Ishikawa (cell line): ENCODE measurements at regions not wholly inside any gene's neighbourhood (a gene's known extent, or its start where the extent isn't known, plus 50 kb on each side); places are given as distances from the start of the nearest gene placed in this dataset.

Source experiments
- CREB1 ChIP-seq: IDR thresholded peaks from 2 replicates; pipeline ENCODE4 v1.6.1; 2012; ENCODE audit warnings: low read depth
- EGR1 ChIP-seq: IDR thresholded peaks from 2 replicates; pipeline ENCODE4 v1.6.1; 2012
- MAX ChIP-seq: IDR thresholded peaks from 2 replicates; pipeline ENCODE4 v1.6.1; 2012
- RAD21 ChIP-seq: IDR thresholded peaks from 2 replicates; pipeline ENCODE4 v1.6.1; 2012; ENCODE audit warnings: low read depth
- TCF12 ChIP-seq: IDR thresholded peaks from 2 replicates; pipeline ENCODE4 v1.6.1; 2012; ENCODE audit warnings: low read depth
- TEAD4 ChIP-seq: IDR thresholded peaks from 2 replicates; pipeline ENCODE4 v1.6.1; 2012
- YY1 ChIP-seq: IDR thresholded peaks from 2 replicates; pipeline ENCODE4 v1.6.1; 2012; ENCODE audit warnings: low read depth
- ZBTB7A ChIP-seq: IDR thresholded peaks from 2 replicates; pipeline ENCODE4 v1.6.1; 2012; ENCODE audit warnings: low read depth
- TF ChIP-seq, protein P1 (sequence below): IDR thresholded peaks from 2 replicates; pipeline ENCODE4 v1.6.1; 2012; ENCODE audit warnings: low read depth, mild to moderate bottlenecking

DNA sequence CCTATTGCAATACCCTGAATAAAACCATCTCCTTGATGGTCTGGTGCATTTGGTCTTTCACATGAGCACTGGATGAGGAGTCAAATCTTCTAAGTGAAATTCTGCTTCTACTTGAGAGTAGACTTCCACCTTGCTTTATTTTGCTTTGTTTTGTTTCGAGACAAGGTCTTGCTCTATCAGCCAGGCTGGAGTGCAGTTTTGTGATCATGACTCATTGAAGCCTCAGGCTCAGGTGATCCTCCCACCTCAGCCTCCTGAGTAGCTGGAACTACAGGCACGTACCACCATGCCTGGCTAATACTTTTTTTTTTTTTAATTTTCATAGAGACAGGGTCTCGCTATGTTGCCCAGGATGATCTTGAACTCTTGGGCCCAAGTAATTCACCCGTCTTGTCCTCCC, 65.8 kb upstream of the F3 start:
- no peak for TF ChIP-seq YY1
- TF ChIP-seq TEAD4: no peak
- TF ChIP-seq, protein P1, sequence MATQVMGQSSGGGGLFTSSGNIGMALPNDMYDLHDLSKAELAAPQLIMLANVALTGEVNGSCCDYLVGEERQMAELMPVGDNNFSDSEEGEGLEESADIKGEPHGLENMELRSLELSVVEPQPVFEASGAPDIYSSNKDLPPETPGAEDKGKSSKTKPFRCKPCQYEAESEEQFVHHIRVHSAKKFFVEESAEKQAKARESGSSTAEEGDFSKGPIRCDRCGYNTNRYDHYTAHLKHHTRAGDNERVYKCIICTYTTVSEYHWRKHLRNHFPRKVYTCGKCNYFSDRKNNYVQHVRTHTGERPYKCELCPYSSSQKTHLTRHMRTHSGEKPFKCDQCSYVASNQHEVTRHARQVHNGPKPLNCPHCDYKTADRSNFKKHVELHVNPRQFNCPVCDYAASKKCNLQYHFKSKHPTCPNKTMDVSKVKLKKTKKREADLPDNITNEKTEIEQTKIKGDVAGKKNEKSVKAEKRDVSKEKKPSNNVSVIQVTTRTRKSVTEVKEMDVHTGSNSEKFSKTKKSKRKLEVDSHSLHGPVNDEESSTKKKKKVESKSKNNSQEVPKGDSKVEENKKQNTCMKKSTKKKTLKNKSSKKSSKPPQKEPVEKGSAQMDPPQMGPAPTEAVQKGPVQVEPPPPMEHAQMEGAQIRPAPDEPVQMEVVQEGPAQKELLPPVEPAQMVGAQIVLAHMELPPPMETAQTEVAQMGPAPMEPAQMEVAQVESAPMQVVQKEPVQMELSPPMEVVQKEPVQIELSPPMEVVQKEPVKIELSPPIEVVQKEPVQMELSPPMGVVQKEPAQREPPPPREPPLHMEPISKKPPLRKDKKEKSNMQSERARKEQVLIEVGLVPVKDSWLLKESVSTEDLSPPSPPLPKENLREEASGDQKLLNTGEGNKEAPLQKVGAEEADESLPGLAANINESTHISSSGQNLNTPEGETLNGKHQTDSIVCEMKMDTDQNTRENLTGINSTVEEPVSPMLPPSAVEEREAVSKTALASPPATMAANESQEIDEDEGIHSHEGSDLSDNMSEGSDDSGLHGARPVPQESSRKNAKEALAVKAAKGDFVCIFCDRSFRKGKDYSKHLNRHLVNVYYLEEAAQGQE: no peak
- TF ChIP-seq CREB1: no peak
- no peak for TF ChIP-seq RAD21
- no peak for TF ChIP-seq MAX
- no peak for TF ChIP-seq TCF12
- no peak for TF ChIP-seq EGR1
- TF ChIP-seq ZBTB7A: no peak
